ENCODE measurements at regions not wholly inside any gene's neighbourhood (a gene's known extent, or its start where the extent isn't known, plus 50 kb on each side); places are given as distances from the start of the nearest gene placed in this dataset.

DNA sequence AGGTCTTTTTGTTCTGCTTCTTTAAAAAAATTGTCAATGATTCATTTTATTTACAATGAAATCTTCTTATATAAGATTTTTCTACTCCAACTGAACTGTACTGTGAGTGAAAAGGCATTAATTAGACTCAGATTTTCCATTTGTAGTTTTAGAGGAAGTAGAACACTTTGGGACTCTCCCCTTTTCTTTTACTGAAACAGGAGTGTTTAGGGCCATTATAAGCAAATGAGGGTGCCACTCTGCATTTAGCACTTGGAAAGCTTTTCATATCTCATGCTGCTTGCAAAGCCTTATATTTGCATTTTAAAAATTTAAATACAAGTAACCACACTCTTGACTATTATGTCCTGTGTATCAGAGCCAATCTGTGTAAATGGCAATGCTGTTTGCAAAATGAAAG, 584.3 kb downstream of the KLHL13 start:
- TF ChIP-seq, protein P1, sequence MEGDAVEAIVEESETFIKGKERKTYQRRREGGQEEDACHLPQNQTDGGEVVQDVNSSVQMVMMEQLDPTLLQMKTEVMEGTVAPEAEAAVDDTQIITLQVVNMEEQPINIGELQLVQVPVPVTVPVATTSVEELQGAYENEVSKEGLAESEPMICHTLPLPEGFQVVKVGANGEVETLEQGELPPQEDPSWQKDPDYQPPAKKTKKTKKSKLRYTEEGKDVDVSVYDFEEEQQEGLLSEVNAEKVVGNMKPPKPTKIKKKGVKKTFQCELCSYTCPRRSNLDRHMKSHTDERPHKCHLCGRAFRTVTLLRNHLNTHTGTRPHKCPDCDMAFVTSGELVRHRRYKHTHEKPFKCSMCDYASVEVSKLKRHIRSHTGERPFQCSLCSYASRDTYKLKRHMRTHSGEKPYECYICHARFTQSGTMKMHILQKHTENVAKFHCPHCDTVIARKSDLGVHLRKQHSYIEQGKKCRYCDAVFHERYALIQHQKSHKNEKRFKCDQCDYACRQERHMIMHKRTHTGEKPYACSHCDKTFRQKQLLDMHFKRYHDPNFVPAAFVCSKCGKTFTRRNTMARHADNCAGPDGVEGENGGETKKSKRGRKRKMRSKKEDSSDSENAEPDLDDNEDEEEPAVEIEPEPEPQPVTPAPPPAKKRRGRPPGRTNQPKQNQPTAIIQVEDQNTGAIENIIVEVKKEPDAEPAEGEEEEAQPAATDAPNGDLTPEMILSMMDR (conservative IDR thresholded peaks at IDR 0.05), result no peak
- H4K91ac ChIP-seq (ENCODE audit: insufficient read length, low read depth, low read length), result no peak overlapping the region

More for the DNA sequence above, 584.3 kb downstream of the KLHL13 start:
- Histone ChIP-seq H2BK12ac (ENCODE audit: insufficient read length, low read depth, low read length) (no peak overlapping the region), H3K18ac (ENCODE audit: insufficient read length, low read depth, low read length) (no peak overlapping the region), H2BK5ac (ENCODE audit: insufficient read length, low read length) (no peak overlapping the region), H3K23me2 (ENCODE audit: insufficient read length, low read depth, low read length, poor library complexity, severe bottlenecking) (no peaks in the 10 kb centered on the region), H3K56ac (ENCODE audit: insufficient read length, low read depth, low read length) (no peak overlapping the region), H2AK5ac (ENCODE audit: insufficient read length, low read length) (no peak overlapping the region), H3K4me2 (ENCODE audit: insufficient read depth, insufficient read length, low read length) (no peak overlapping the region), H3K9me3 (ENCODE audit: control insufficient read depth, low read depth, low read length) (no peaks in the 10 kb centered on the region), H3K9ac (ENCODE audit: extremely low read depth, insufficient read length, low read length) (no peak overlapping the region), H3K27me3 (ENCODE audit: insufficient read depth, low read length) (no peaks in the 10 kb centered on the region), H3K79me1 (ENCODE audit: insufficient read depth, low read depth, low read length, poor library complexity, severe bottlenecking) (no peaks in the 10 kb centered on the region), H3K23ac (ENCODE audit: insufficient read length, low read depth, low read length) (no peak overlapping the region), H3K79me2 (ENCODE audit: insufficient read depth, low read length) (no peaks in the 10 kb centered on the region), H4K5ac (ENCODE audit: insufficient read length, low read depth, low read length) (no peak overlapping the region), H2BK120ac (ENCODE audit: low read depth, low read length, poor library complexity, severe bottlenecking) (no peak overlapping the region), H2AFZ (ENCODE audit: low read length) (no peak overlapping the region), H4K20me1 (ENCODE audit: control insufficient read depth, insufficient read depth, insufficient read length) (no peaks in the 10 kb centered on the region), H3K4me1 (ENCODE audit: insufficient read depth, low read length) (no peaks in the 10 kb centered on the region), H3K14ac (ENCODE audit: insufficient read depth, low read length) (no peak overlapping the region), H2BK20ac (ENCODE audit: low read depth, low read length, poor library complexity, severe bottlenecking) (no peak overlapping the region), H2BK15ac (ENCODE audit: low read depth, low read length) (no peak overlapping the region), H4K8ac (replicated peaks; ENCODE audit: insufficient read length, low read depth, low read length) (no peak overlapping the region), H3T11ph (ENCODE audit: low read length) (no peak overlapping the region), H3K4ac (ENCODE audit: low read depth, low read length) (no peak overlapping the region), H3K27ac (ENCODE audit: insufficient read length, low read depth, low read length) (no peak overlapping the region)
- no peaks in the 10 kb centered on the region for H3K27me3 Mint-ChIP-seq (ENCODE audit: low read depth)
- H3K27ac Mint-ChIP-seq, result no peak overlapping the region
- H3K4me3 Mint-ChIP-seq, result no peak overlapping the region
- DNase-seq, result no peak
- H3K9me3 Mint-ChIP-seq, result peaks cover 6 to 21% of the 10 kb centered on the region in 2 experiments
- no peaks in the 10 kb centered on the region for H3K4me1 Mint-ChIP-seq
- H3K36me3 Mint-ChIP-seq (ENCODE audit: insufficient read depth in 1 of 3, low read depth in 3 of 3), result peaks cover 0 to 2% (median 0%) of the 10 kb centered on the region in 3 experiments; a peak in 2 of 7 replicates
